CD4-positive, alpha-beta T cell treated with Interleukin-4 for 4 hours (primary cell): ENCODE measurements at regions not wholly inside any gene's neighbourhood (a gene's known extent, or its start where the extent isn't known, plus 50 kb on each side); places are given as distances from the start of the nearest gene placed in this dataset.

Experiments used
- DNase-seq: peaks from one replicate; pipeline ENCODE4 v3.0.0-alpha.2; 2020

- DNase-seq = no peak
Measured at GRCh38 chr22:49582678-49583077, 245.0 kb downstream of the BRD1 start.

GRCh38 chr22:49582181-49582580 lies 245.5 kb downstream of the BRD1 start:
- DNase-seq = no peak

GRCh38 chr22:49580024-49580423 lies 247.6 kb downstream of the BRD1 start:
- no peak for DNase-seq

GRCh38 chr22:49577168-49578060 lies 250.3 kb downstream of the BRD1 start:
- DNase-seq = no peak

GRCh38 chr22:49576241-49577141 lies 251.2 kb downstream of the BRD1 start:
- no peak for DNase-seq

- no peak for DNase-seq
Measured at GRCh38 chr22:49575703-49576081, 252.0 kb downstream of the BRD1 start.

GRCh38 chr22:49574881-49575702 lies 252.6 kb downstream of the BRD1 start:
- no peak for DNase-seq

- no peak for DNase-seq
Measured at GRCh38 chr22:49574205-49574880, 253.3 kb downstream of the BRD1 start.

GRCh38 chr22:49573109-49573765 lies 254.4 kb downstream of the BRD1 start:
- no peak for DNase-seq

- DNase-seq = no peak
Measured at GRCh38 chr22:49571326-49571725, 256.3 kb downstream of the BRD1 start.

- no peak for DNase-seq
Measured at GRCh38 chr22:49570032-49570848, 257.4 kb downstream of the BRD1 start.

GRCh38 chr22:49569286-49570031 lies 258.2 kb downstream of the BRD1 start:
- DNase-seq = no peak

GRCh38 chr22:49568751-49569285 lies 258.9 kb downstream of the BRD1 start:
- DNase-seq = no peak

- no peak for DNase-seq
Measured at GRCh38 chr22:49567899-49568750, 259.5 kb downstream of the BRD1 start.

GRCh38 chr22:49566693-49567092 lies 261.0 kb downstream of the BRD1 start:
- no peak for DNase-seq

- DNase-seq = no peak
Measured at GRCh38 chr22:49566141-49566541, 261.5 kb downstream of the BRD1 start.

- DNase-seq = no peak
Measured at GRCh38 chr22:49565516-49565855, 262.2 kb downstream of the BRD1 start.

- DNase-seq = no peak
Measured at GRCh38 chr22:49564666-49565515, 262.8 kb downstream of the BRD1 start.
